Endothelial cell of umbilical vein (primary cell): ENCODE measurements at regions not wholly inside any gene's neighbourhood (a gene's known extent, or its start where the extent isn't known, plus 50 kb on each side); places are given as distances from the start of the nearest gene placed in this dataset.

ENCODE experiments used
- BruUV-seq: library from RNA; stranded (reverse); fragments of 400-500 nt; replicated peaks from 2 replicates; lab custom pipeline; 2021; lab: Mats Ljungman, UMichigan
- CTCF ChIA-PET: fragments of 300-600, 350-600 bp; sonication (Branson Sonifier 250); formaldehyde crosslinking; loops from one replicate; lab custom pipeline; 2021; ENCODE audit warnings: antibody characterized with exemption, inconsistent platforms; lab: Charles Lee
- POLR2A ChIA-PET: fragments of 300-600, 350-600 bp; sonication (Branson Sonifier 250); formaldehyde crosslinking; loops from one replicate; lab custom pipeline; 2021; ENCODE audit warnings: antibody characterized with exemption, inconsistent platforms; lab: Charles Lee
- DNase-seq: peaks from one replicate; pipeline ENCODE4 v3.0.0-alpha.2; 2011; ENCODE audit warnings: low read depth, low spot score
- FAIRE-seq: peaks from 2 replicates; lab custom pipeline; 2011; peaks lifted over from hg19 to GRCh38; lab: Jason Lieb, UNC
- H2AFZ ChIP-seq: 2 replicates; pipeline ENCODE4 v1.6.0; 2012; ENCODE audit warnings: low read depth, low read length, control low read depth, inconsistent platforms
- H3K27ac ChIP-seq: 2 replicates; pipeline ENCODE4 v1.5.1; 2011; ENCODE audit warnings: low read depth, mild to moderate bottlenecking, control low read depth, low read length, moderate library complexity; ENCODE audit not compliant: insufficient read depth
- H3K27me3 ChIP-seq, 2 experiments: 2 replicates each; pipeline versions ENCODE4 v1.6.0 to v1.6.1; 2011; ENCODE audit warnings: low read length in 2 of 2, mixed read lengths in 1 of 2; ENCODE audit not compliant: control insufficient read depth in 2 of 2, insufficient read depth in 2 of 2
- H3K36me3 ChIP-seq, 2 experiments: 2 replicates in 1 of 2; 3 replicates in 1 of 2; pipeline ENCODE4 v1.5.1; 2011; ENCODE audit warnings: low read length in 2 of 2, mild to moderate bottlenecking in 1 of 2, moderate library complexity in 1 of 2; ENCODE audit not compliant: control insufficient read depth in 2 of 2, insufficient read depth in 2 of 2; ENCODE audit errors: extremely low read depth in 1 of 2
- H3K4me1 ChIP-seq: 3 replicates; pipeline ENCODE4 v1.5.1; 2011; ENCODE audit warnings: mild to moderate bottlenecking, low read length; ENCODE audit not compliant: control insufficient read depth, insufficient read depth; ENCODE audit errors: extremely low read depth
- H3K4me2 ChIP-seq: 2 replicates; pipeline ENCODE4 v1.6.1; 2011; ENCODE audit warnings: low read length, control low read depth, mixed read lengths; ENCODE audit not compliant: insufficient read depth
- H3K4me3 ChIP-seq, 3 experiments: fragments of 200-600 bp in 1 of 3; sonication (generic), shearing (Covaris generic) in 1 of 3; replicated peaks in 1 of 3; 2 replicates each; pipeline ENCODE4 v1.5.1; 2011 to 2016; ENCODE audit warnings: control low read depth in 3 of 3, low read length in 3 of 3, mild to moderate bottlenecking in 2 of 3, inconsistent platforms in 1 of 3, low read depth in 1 of 3, moderate library complexity in 1 of 3; ENCODE audit not compliant: insufficient read depth in 1 of 3
- H3K79me2 ChIP-seq: 2 replicates; pipeline ENCODE4 v1.6.0; 2012; ENCODE audit warnings: low read length, inconsistent platforms; ENCODE audit not compliant: control insufficient read depth, insufficient read depth
- H3K9ac ChIP-seq: replicated peaks from 2 replicates; pipeline ENCODE3; 2011; ENCODE audit warnings: low read length, control low read depth; ENCODE audit not compliant: insufficient read depth; ENCODE audit errors: extremely low read depth
- H3K9me1 ChIP-seq: replicated peaks from 3 replicates; pipeline ENCODE4 v1.6.0; 2011; ENCODE audit warnings: mild to moderate bottlenecking, low read length; ENCODE audit not compliant: control insufficient read depth, insufficient read depth; ENCODE audit errors: extremely low read depth
- H3K9me3 ChIP-seq: replicated peaks from 2 replicates; pipeline ENCODE4 v1.5.1; 2012; ENCODE audit warnings: low read length, inconsistent platforms; ENCODE audit not compliant: control insufficient read depth, insufficient read depth
- H4K20me1 ChIP-seq: replicated peaks from 2 replicates; pipeline ENCODE3; 2011; ENCODE audit warnings: mild to moderate bottlenecking, low read length; ENCODE audit not compliant: control insufficient read depth, insufficient read depth; ENCODE audit errors: extremely low read depth
- CTCF ChIP-seq, 2 donors: IDR thresholded peaks; 1 replicate in 1 of 2; 2 replicates in 1 of 2; pipeline ENCODE4 v1.5.1; 2011; ENCODE audit warnings: low read length in 2 of 2, mild to moderate bottlenecking in 2 of 2, moderate library complexity in 2 of 2, control low read depth in 1 of 2, inconsistent platforms in 1 of 2, low read depth in 1 of 2; ENCODE audit not compliant: insufficient read depth in 1 of 2; ENCODE audit errors: extremely low read depth in 1 of 2
- EZH2 ChIP-seq: IDR thresholded peaks from 2 replicates; pipeline ENCODE4 v1.6.1; 2012; ENCODE audit warnings: borderline replicate concordance, low read depth, mild to moderate bottlenecking, moderate library complexity, low read length, inconsistent platforms; ENCODE audit not compliant: severe bottlenecking
- FOS ChIP-seq: IDR thresholded peaks from 2 replicates; pipeline ENCODE4 v1.6.1; 2011; ENCODE audit warnings: mild to moderate bottlenecking, low read length, moderate library complexity, borderline replicate concordance; ENCODE audit not compliant: insufficient read depth
- GATA2 ChIP-seq: IDR thresholded peaks from 2 replicates; pipeline ENCODE4 v1.7.0; 2011; ENCODE audit warnings: low read depth, mild to moderate bottlenecking, moderate library complexity, mixed read lengths, low read length; ENCODE audit not compliant: insufficient read length, insufficient read depth
- JUN ChIP-seq: IDR thresholded peaks from 2 replicates; pipeline ENCODE4 v1.6.1; 2011; ENCODE audit warnings: borderline replicate concordance, low read depth; ENCODE audit not compliant: insufficient read length, insufficient read depth
- MAX ChIP-seq: IDR thresholded peaks from 2 replicates; pipeline ENCODE4 v1.6.1; 2011; ENCODE audit not compliant: insufficient read depth, insufficient read length
- MYC ChIP-seq: IDR thresholded peaks from one replicate; pipeline ENCODE4 v1.6.1; 2011; ENCODE audit warnings: mild to moderate bottlenecking, low read depth, low read length
- POLR2A ChIP-seq: IDR thresholded peaks from 2 replicates; pipeline ENCODE4 v1.6.1; 2012; ENCODE audit warnings: low read depth, mild to moderate bottlenecking, control low read depth, low read length
- dilution Hi-C: fragments of 300-500 bp; cut with MboI; formaldehyde crosslinking; loops from one replicate; pipeline ENCODE4 v1.15.0; 2019; ENCODE audit warnings: low sequenced_read_pairs; ENCODE audit not compliant: extremely low pct_ligation_motif_present
- intact Hi-C: fragments of 100-400 bp; cut with micrococcal nuclease; formaldehyde crosslinking; loops from one replicate; pipeline ENCODE4 v1.10.0; 2022

- Histone ChIP-seq H3K36me3 (no peaks in the 10 kb centered on the region), H2AFZ (no peak overlapping the region), H3K4me3 (no peak overlapping the region), H3K27ac (no peak overlapping the region), H4K20me1 (no peaks in the 10 kb centered on the region), H3K9me3 (no peaks in the 10 kb centered on the region), H3K4me2 (no peak overlapping the region), H3K79me2 (no peaks in the 10 kb centered on the region), H3K9ac (no peak overlapping the region), H3K27me3 (no peaks in the 10 kb centered on the region), H3K9me1 (no peaks in the 10 kb centered on the region), H3K4me1 (peaks cover 25% of the 10 kb centered on the region)
- no peak for DNase-seq
- TF ChIP-seq CTCF (IDR thresholded peaks at IDR 0.05; ENCODE audit: extremely low read depth in 1 of 2, insufficient read depth in 1 of 2, low read depth in 1 of 2, low read length in 2 of 2) (no peak), JUN (no peak), POLR2A (no peak), MYC (no peak), FOS (no peak), MAX (no peak), EZH2 (no peak), GATA2 (no peak)
- dilution Hi-C loops (no loop called here), intact Hi-C loops (no loop called here)
- FAIRE-seq, result no peak
- ChIA-PET POLR2A (no interaction called here), CTCF (interaction anchor here (1.4 kb wide), 1 partner anchor 144 kb away, joined by 3 read pairs; no protein-coding TSS in a partner anchor)
- no TSS peak for BruUV-seq
Measured at GRCh38 chr2:236883819-236884218, 201.9 kb upstream of the COPS8 start.
